ENCODE measurements at regions not wholly inside any gene's neighbourhood (a gene's known extent, or its start where the extent isn't known, plus 50 kb on each side); places are given as distances from the start of the nearest gene placed in this dataset.
"Not testable (repeated sequence)": the region's sequence is repeated elsewhere in the genome, so short reads cannot be mapped to it uniquely, and the experiment has no call there.

- H3K27ac ChIP-seq (ENCODE audit: low read length); H3K27me3 ChIP-seq (ENCODE audit: control insufficient read depth, insufficient read depth); H3K4me1 ChIP-seq (ENCODE audit: control insufficient read depth, insufficient read depth, low read length); H3K4me3 ChIP-seq (ENCODE audit: low read length); intact Hi-C loops (cut with DNase I); H3K9me3 ChIP-seq (ENCODE audit: control insufficient read depth, low read length); ATAC-seq; DNase-seq: not testable (repeated sequence)
- 61% methylated on average over 1 of the region's 1 CpG for WGBS
Observed at GRCh38 chr21:9572782-9573181, 948.6 kb upstream of the TPTE start.

GRCh38 chr21:9573528-9573927, 947.9 kb upstream of the TPTE start:
- DNase-seq; intact Hi-C loops (cut with DNase I); H3K27me3 ChIP-seq (ENCODE audit: control insufficient read depth, insufficient read depth); H3K9me3 ChIP-seq (ENCODE audit: control insufficient read depth, low read length); ATAC-seq; H3K4me1 ChIP-seq (ENCODE audit: control insufficient read depth, insufficient read depth, low read length); H3K27ac ChIP-seq (ENCODE audit: low read length); H3K4me3 ChIP-seq (ENCODE audit: low read length): not testable (repeated sequence)
- WGBS = no CpG with 5 or more reads among the region's 1 CpG

GRCh38 chr21:9579275-9579674, 942.1 kb upstream of the TPTE start:
- 82% methylated on average over 12 of the region's 17 CpGs for WGBS
- peak in 1 of 3 donors; percentile 24 for DNase-seq
- ATAC-seq; H3K9me3 ChIP-seq (ENCODE audit: control insufficient read depth, low read length); H3K27me3 ChIP-seq (ENCODE audit: control insufficient read depth, insufficient read depth); H3K27ac ChIP-seq (ENCODE audit: low read length); H3K4me1 ChIP-seq (ENCODE audit: control insufficient read depth, insufficient read depth, low read length); H3K4me3 ChIP-seq (ENCODE audit: low read length); intact Hi-C loops (cut with DNase I): not testable (repeated sequence)

GRCh38 chr21:9587941-9588340, 933.4 kb upstream of the TPTE start:
- H3K27me3 ChIP-seq (ENCODE audit: control insufficient read depth, insufficient read depth); H3K4me1 ChIP-seq (ENCODE audit: control insufficient read depth, insufficient read depth, low read length); intact Hi-C loops (cut with DNase I); H3K9me3 ChIP-seq (ENCODE audit: control insufficient read depth, low read length); H3K27ac ChIP-seq (ENCODE audit: low read length); H3K4me3 ChIP-seq (ENCODE audit: low read length); DNase-seq; ATAC-seq: not testable (repeated sequence)
- 37% methylated on average over 2 of the region's 3 CpGs for WGBS

GRCh38 chr21:9592591-9592990, 928.8 kb upstream of the TPTE start:
- H3K4me1 ChIP-seq (ENCODE audit: control insufficient read depth, insufficient read depth, low read length); DNase-seq; H3K9me3 ChIP-seq (ENCODE audit: control insufficient read depth, low read length); H3K4me3 ChIP-seq (ENCODE audit: low read length); H3K27me3 ChIP-seq (ENCODE audit: control insufficient read depth, insufficient read depth); H3K27ac ChIP-seq (ENCODE audit: low read length); intact Hi-C loops (cut with DNase I); ATAC-seq: not testable (repeated sequence)
- WGBS = 79% methylated on average over 20 of the region's 24 CpGs

GRCh38 chr21:9593646-9594045, 927.7 kb upstream of the TPTE start:
- H3K27me3 ChIP-seq (ENCODE audit: control insufficient read depth, insufficient read depth); H3K27ac ChIP-seq (ENCODE audit: low read length); H3K9me3 ChIP-seq (ENCODE audit: control insufficient read depth, low read length); intact Hi-C loops (cut with DNase I); H3K4me3 ChIP-seq (ENCODE audit: low read length); ATAC-seq; H3K4me1 ChIP-seq (ENCODE audit: control insufficient read depth, insufficient read depth, low read length): not testable (repeated sequence)
- WGBS = 79% methylated on average over 15 of the region's 27 CpGs
- DNase-seq = peak in 1 of 3 donors; percentile 46

- DNase-seq = peak in 1 of 3 donors; percentile 26
- ATAC-seq; H3K27me3 ChIP-seq (ENCODE audit: control insufficient read depth, insufficient read depth); H3K4me1 ChIP-seq (ENCODE audit: control insufficient read depth, insufficient read depth, low read length); intact Hi-C loops (cut with DNase I); H3K27ac ChIP-seq (ENCODE audit: low read length); H3K9me3 ChIP-seq (ENCODE audit: control insufficient read depth, low read length); H3K4me3 ChIP-seq (ENCODE audit: low read length): not testable (repeated sequence)
- WGBS = 88% methylated on average over 23 of the region's 23 CpGs
Observed at GRCh38 chr21:9614011-9614410, 907.4 kb upstream of the TPTE start.

- H3K4me3 ChIP-seq (ENCODE audit: low read length); H3K27me3 ChIP-seq (ENCODE audit: control insufficient read depth, insufficient read depth); DNase-seq; H3K9me3 ChIP-seq (ENCODE audit: control insufficient read depth, low read length); intact Hi-C loops (cut with DNase I); H3K27ac ChIP-seq (ENCODE audit: low read length); H3K4me1 ChIP-seq (ENCODE audit: control insufficient read depth, insufficient read depth, low read length): not testable (repeated sequence)
- ATAC-seq = peak; percentile 37 to 51
- no CpG with 5 or more reads among the region's 2 CpGs for WGBS
Observed at GRCh38 chr21:9621121-9621793, 900.1 kb upstream of the TPTE start.

GRCh38 chr21:9628051-9628450, 893.3 kb upstream of the TPTE start:
- H3K4me3 ChIP-seq (ENCODE audit: low read length); intact Hi-C loops (cut with DNase I); H3K27ac ChIP-seq (ENCODE audit: low read length); H3K27me3 ChIP-seq (ENCODE audit: control insufficient read depth, insufficient read depth); ATAC-seq; DNase-seq; H3K4me1 ChIP-seq (ENCODE audit: control insufficient read depth, insufficient read depth, low read length); H3K9me3 ChIP-seq (ENCODE audit: control insufficient read depth, low read length): not testable (repeated sequence)
- WGBS = 70% methylated on average over 1 of the region's 3 CpGs

- ATAC-seq; H3K27me3 ChIP-seq (ENCODE audit: control insufficient read depth, insufficient read depth); H3K4me3 ChIP-seq (ENCODE audit: low read length); H3K4me1 ChIP-seq (ENCODE audit: control insufficient read depth, insufficient read depth, low read length); intact Hi-C loops (cut with DNase I); DNase-seq; H3K27ac ChIP-seq (ENCODE audit: low read length); H3K9me3 ChIP-seq (ENCODE audit: control insufficient read depth, low read length): not testable (repeated sequence)
Observed at GRCh38 chr21:9647409-9647808, 874.0 kb upstream of the TPTE start.

- H3K27ac ChIP-seq (ENCODE audit: low read length); DNase-seq; intact Hi-C loops (cut with DNase I); H3K4me1 ChIP-seq (ENCODE audit: control insufficient read depth, insufficient read depth, low read length); ATAC-seq; H3K27me3 ChIP-seq (ENCODE audit: control insufficient read depth, insufficient read depth); H3K9me3 ChIP-seq (ENCODE audit: control insufficient read depth, low read length); H3K4me3 ChIP-seq (ENCODE audit: low read length): not testable (repeated sequence)
Observed at GRCh38 chr21:9648331-9648730, 873.1 kb upstream of the TPTE start.

Data from right cardiac atrium (tissue), 5 donors.